Endothelial cell of umbilical vein (primary cell): ENCODE measurements at regions not wholly inside any gene's neighbourhood (a gene's known extent, or its start where the extent isn't known, plus 50 kb on each side); places are given as distances from the start of the nearest gene placed in this dataset.

Experiments used
- BruUV-seq: library from RNA; stranded (reverse); fragments of 400-500 nt; replicated peaks from 2 replicates; lab custom pipeline; 2021; lab: Mats Ljungman, UMichigan
- CTCF ChIA-PET: fragments of 300-600, 350-600 bp; sonication (Branson Sonifier 250); formaldehyde crosslinking; loops from one replicate; lab custom pipeline; 2021; ENCODE audit warnings: antibody characterized with exemption, inconsistent platforms; lab: Charles Lee
- POLR2A ChIA-PET: fragments of 300-600, 350-600 bp; sonication (Branson Sonifier 250); formaldehyde crosslinking; loops from one replicate; lab custom pipeline; 2021; ENCODE audit warnings: antibody characterized with exemption, inconsistent platforms; lab: Charles Lee
- DNase-seq: peaks from one replicate; pipeline ENCODE4 v3.0.0-alpha.2; 2011; ENCODE audit warnings: low read depth, low spot score
- FAIRE-seq: peaks from 2 replicates; lab custom pipeline; 2011; peaks lifted over from hg19 to GRCh38; lab: Jason Lieb, UNC
- H2AFZ ChIP-seq: 2 replicates; pipeline ENCODE4 v1.6.0; 2012; ENCODE audit warnings: low read depth, low read length, control low read depth, inconsistent platforms
- H3K27ac ChIP-seq: 2 replicates; pipeline ENCODE4 v1.5.1; 2011; ENCODE audit warnings: low read depth, mild to moderate bottlenecking, control low read depth, low read length, moderate library complexity; ENCODE audit not compliant: insufficient read depth
- H3K27me3 ChIP-seq, 2 experiments: 2 replicates each; pipeline versions ENCODE4 v1.6.0 to v1.6.1; 2011; ENCODE audit warnings: low read length in 2 of 2, mixed read lengths in 1 of 2; ENCODE audit not compliant: control insufficient read depth in 2 of 2, insufficient read depth in 2 of 2
- H3K36me3 ChIP-seq, 2 experiments: 2 replicates in 1 of 2; 3 replicates in 1 of 2; pipeline ENCODE4 v1.5.1; 2011; ENCODE audit warnings: low read length in 2 of 2, mild to moderate bottlenecking in 1 of 2, moderate library complexity in 1 of 2; ENCODE audit not compliant: control insufficient read depth in 2 of 2, insufficient read depth in 2 of 2; ENCODE audit errors: extremely low read depth in 1 of 2
- H3K4me1 ChIP-seq: 3 replicates; pipeline ENCODE4 v1.5.1; 2011; ENCODE audit warnings: mild to moderate bottlenecking, low read length; ENCODE audit not compliant: control insufficient read depth, insufficient read depth; ENCODE audit errors: extremely low read depth
- H3K4me2 ChIP-seq: 2 replicates; pipeline ENCODE4 v1.6.1; 2011; ENCODE audit warnings: low read length, control low read depth, mixed read lengths; ENCODE audit not compliant: insufficient read depth
- H3K4me3 ChIP-seq, 3 experiments: fragments of 200-600 bp in 1 of 3; sonication (generic), shearing (Covaris generic) in 1 of 3; replicated peaks in 1 of 3; 2 replicates each; pipeline ENCODE4 v1.5.1; 2011 to 2016; ENCODE audit warnings: control low read depth in 3 of 3, low read length in 3 of 3, mild to moderate bottlenecking in 2 of 3, inconsistent platforms in 1 of 3, low read depth in 1 of 3, moderate library complexity in 1 of 3; ENCODE audit not compliant: insufficient read depth in 1 of 3
- H3K79me2 ChIP-seq: 2 replicates; pipeline ENCODE4 v1.6.0; 2012; ENCODE audit warnings: low read length, inconsistent platforms; ENCODE audit not compliant: control insufficient read depth, insufficient read depth
- H3K9ac ChIP-seq: replicated peaks from 2 replicates; pipeline ENCODE3; 2011; ENCODE audit warnings: low read length, control low read depth; ENCODE audit not compliant: insufficient read depth; ENCODE audit errors: extremely low read depth
- H3K9me1 ChIP-seq: replicated peaks from 3 replicates; pipeline ENCODE4 v1.6.0; 2011; ENCODE audit warnings: mild to moderate bottlenecking, low read length; ENCODE audit not compliant: control insufficient read depth, insufficient read depth; ENCODE audit errors: extremely low read depth
- H3K9me3 ChIP-seq: replicated peaks from 2 replicates; pipeline ENCODE4 v1.5.1; 2012; ENCODE audit warnings: low read length, inconsistent platforms; ENCODE audit not compliant: control insufficient read depth, insufficient read depth
- H4K20me1 ChIP-seq: replicated peaks from 2 replicates; pipeline ENCODE3; 2011; ENCODE audit warnings: mild to moderate bottlenecking, low read length; ENCODE audit not compliant: control insufficient read depth, insufficient read depth; ENCODE audit errors: extremely low read depth
- FOS ChIP-seq: IDR thresholded peaks from 2 replicates; pipeline ENCODE4 v1.6.1; 2011; ENCODE audit warnings: mild to moderate bottlenecking, low read length, moderate library complexity, borderline replicate concordance; ENCODE audit not compliant: insufficient read depth
- JUN ChIP-seq: IDR thresholded peaks from 2 replicates; pipeline ENCODE4 v1.6.1; 2011; ENCODE audit warnings: borderline replicate concordance, low read depth; ENCODE audit not compliant: insufficient read length, insufficient read depth
- MAX ChIP-seq: IDR thresholded peaks from 2 replicates; pipeline ENCODE4 v1.6.1; 2011; ENCODE audit not compliant: insufficient read depth, insufficient read length
- MYC ChIP-seq: IDR thresholded peaks from one replicate; pipeline ENCODE4 v1.6.1; 2011; ENCODE audit warnings: mild to moderate bottlenecking, low read depth, low read length
- POLR2A ChIP-seq: IDR thresholded peaks from 2 replicates; pipeline ENCODE4 v1.6.1; 2012; ENCODE audit warnings: low read depth, mild to moderate bottlenecking, control low read depth, low read length
- dilution Hi-C: fragments of 300-500 bp; cut with MboI; formaldehyde crosslinking; loops from one replicate; pipeline ENCODE4 v1.15.0; 2019; ENCODE audit warnings: low sequenced_read_pairs; ENCODE audit not compliant: extremely low pct_ligation_motif_present
- intact Hi-C: fragments of 100-400 bp; cut with micrococcal nuclease; formaldehyde crosslinking; loops from one replicate; pipeline ENCODE4 v1.10.0; 2022

GRCh38 chr10:44281662-44282061 lies 103.2 kb downstream of the CXCL12 start:
- Histone ChIP-seq H3K27me3 (no peaks in the 10 kb centered on the region), H3K79me2 (no peaks in the 10 kb centered on the region), H3K9me3 (no peaks in the 10 kb centered on the region), H3K9me1 (peaks cover 3% of the 10 kb centered on the region), H3K27ac (no peak overlapping the region), H3K4me1 (no peaks in the 10 kb centered on the region), H3K36me3 (no peaks in the 10 kb centered on the region), H4K20me1 (no peaks in the 10 kb centered on the region), H2AFZ (no peak overlapping the region), H3K4me3 (no peak overlapping the region), H3K9ac (no peak overlapping the region), H3K4me2 (no peak overlapping the region)
- no peak for DNase-seq
- no TSS peak for BruUV-seq
- dilution Hi-C loops (no loop called here), intact Hi-C loops (no loop called here)
- FAIRE-seq, result no peak
- TF ChIP-seq MAX, result no peak
- CTCF ChIA-PET, result no interaction called here
- POLR2A ChIA-PET, result no interaction called here

GRCh38 chr10:44281089-44281613 lies 103.7 kb downstream of the CXCL12 start:
- no peak for TF ChIP-seq FOS
- TF ChIP-seq MYC, result no peak
- TF ChIP-seq POLR2A, result no peak
- no peak for TF ChIP-seq JUN
- ChIA-PET CTCF (no interaction called here), POLR2A (no interaction called here)
- no peaks in the 10 kb centered on the region for H3K36me3 ChIP-seq
- H3K27me3 ChIP-seq, result no peaks in the 10 kb centered on the region
- intact Hi-C loops (no loop called here), dilution Hi-C loops (no loop called here)
- no peak overlapping the region for H3K4me3 ChIP-seq
- H3K79me2 ChIP-seq, result no peaks in the 10 kb centered on the region
- H3K9me1 ChIP-seq, result peaks cover 3% of the 10 kb centered on the region
- DNase-seq, result no peak
- H3K27ac ChIP-seq, result no peak overlapping the region
- no peaks in the 10 kb centered on the region for H3K9me3 ChIP-seq
- H3K4me1 ChIP-seq, result no peaks in the 10 kb centered on the region
- H2AFZ ChIP-seq, result no peak overlapping the region
- no peak overlapping the region for H3K9ac ChIP-seq
- H4K20me1 ChIP-seq, result no peaks in the 10 kb centered on the region
- no peak overlapping the region for H3K4me2 ChIP-seq
- no peak for FAIRE-seq
- BruUV-seq, result no TSS peak
